K562 (cell line): ENCODE measurements at regions not wholly inside any gene's neighbourhood (a gene's known extent, or its start where the extent isn't known, plus 50 kb on each side); places are given as distances from the start of the nearest gene placed in this dataset.

ENCODE experiments used
- ATAC-seq: fragments of 200-7000 bp; cut with Tn5 transposase; 3 replicates; pipeline ENCODE4 v1.9.1; 2020; ENCODE audit warnings: moderate library complexity
- BruUV-seq: library from RNA; stranded (reverse); fragments of 400-500 nt; replicated peaks from 2 replicates; lab custom pipeline; 2021; lab: Mats Ljungman, UMichigan
- CTCF ChIA-PET: fragments of 300-600 bp; formaldehyde crosslinking; extraction: SDS; loops from one replicate; lab custom pipeline; 2021; ENCODE audit warnings: low intra/inter-chr PET ratio; lab: Yijun Ruan, JAX
- POLR2A ChIA-PET: fragments of 300-600, 350-650 bp; sonication (Branson Sonifier 250); formaldehyde crosslinking; extraction: SDS; loops from one replicate; lab custom pipeline; 2021; ENCODE audit warnings: antibody characterized with exemption, inconsistent platforms; lab: Yijun Ruan, JAX
- DNase-seq, 4 experiments: peaks; one replicate each; pipeline versions ENCODE4 v3.0.0 to v3.0.0-alpha.2; 2011 to 2018; ENCODE audit warnings: low spot score in 3 of 4, mixed read lengths in 3 of 4; ENCODE audit errors: extremely low read depth in 1 of 4
- FAIRE-seq: peaks from 2 replicates; lab custom pipeline; 2011; peaks lifted over from hg19 to GRCh38; lab: Jason Lieb, UNC
- H2AFZ ChIP-seq: 2 replicates; pipeline ENCODE4 v1.6.0; 2011; ENCODE audit warnings: low read depth, low read length, control low read depth, inconsistent platforms
- H3K27ac ChIP-seq: fragments of 200-600 bp; 3 replicates; pipeline ENCODE4 v1.8.0; 2011; ENCODE audit warnings: low read depth, mild to moderate bottlenecking, control low read depth, inconsistent platforms, low read length, moderate library complexity, mixed read lengths; ENCODE audit errors: extremely low read depth
- H3K27me3 ChIP-seq, 2 experiments: fragments of 300-600 bp in 1 of 2; 2 replicates in 1 of 2; 3 replicates in 1 of 2; pipeline versions ENCODE4 v1.6.0 to v1.8.0; 2011; ENCODE audit warnings: inconsistent platforms in 2 of 2, low read length in 2 of 2, mild to moderate bottlenecking in 1 of 2, mixed read lengths in 1 of 2, moderate library complexity in 1 of 2; ENCODE audit not compliant: control insufficient read depth in 2 of 2, insufficient read depth in 2 of 2
- H3K36me3 ChIP-seq: fragments of 300-600 bp; 3 replicates; pipeline ENCODE4 v1.8.0; 2011; ENCODE audit warnings: mild to moderate bottlenecking, low read length, inconsistent platforms; ENCODE audit not compliant: control insufficient read depth, insufficient read depth
- H3K4me1 ChIP-seq, 2 experiments: fragments of 200-600 bp in 1 of 2; replicated peaks in 1 of 2; 2 replicates in 1 of 2; 3 replicates in 1 of 2; pipeline versions ENCODE4 v1.5.1 to v1.8.0; 2011; ENCODE audit warnings: inconsistent platforms in 2 of 2, low read length in 2 of 2, mild to moderate bottlenecking in 1 of 2, mixed read lengths in 1 of 2, moderate library complexity in 1 of 2; ENCODE audit not compliant: control insufficient read depth in 2 of 2, insufficient read depth in 2 of 2
- H3K4me2 ChIP-seq: 2 replicates; pipeline ENCODE4 v1.6.1; 2011; ENCODE audit warnings: low read length, control low read depth, inconsistent platforms, mixed read lengths; ENCODE audit not compliant: insufficient read depth
- H3K4me3 ChIP-seq: fragments of 200-600 bp; sonication (generic), shearing (Covaris generic); 2 replicates; pipeline ENCODE4 v1.5.1; 2016; ENCODE audit warnings: control low read depth, inconsistent platforms
- H3K79me2 ChIP-seq: fragments of 200-600 bp; 3 replicates; pipeline ENCODE4 v1.8.0; 2011; ENCODE audit warnings: low read length, inconsistent platforms; ENCODE audit not compliant: control insufficient read depth, insufficient read depth
- H3K9ac ChIP-seq, 2 experiments: 2 replicates each; pipeline versions ENCODE4 v1.6.0 to v1.6.1; 2011; ENCODE audit warnings: low read depth in 2 of 2, low read length in 2 of 2, control low read depth in 1 of 2, inconsistent platforms in 1 of 2, mild to moderate bottlenecking in 1 of 2, mixed read lengths in 1 of 2; ENCODE audit not compliant: insufficient read depth in 1 of 2
- H3K9me1 ChIP-seq: one replicate; pipeline ENCODE4 v1.6.0; 2011; ENCODE audit warnings: inconsistent platforms, mild to moderate bottlenecking, low read length, moderate library complexity; ENCODE audit not compliant: control insufficient read depth, insufficient read depth
- H3K9me3 ChIP-seq: replicated peaks from 2 replicates; pipeline ENCODE4 v1.5.1; 2011; ENCODE audit warnings: low read depth, low read length, inconsistent platforms; ENCODE audit not compliant: control insufficient read depth, insufficient read depth
- H4K20me1 ChIP-seq: replicated peaks from 2 replicates; pipeline ENCODE4 v1.6.1; 2011; ENCODE audit warnings: low read length, inconsistent platforms, mixed read lengths; ENCODE audit not compliant: control insufficient read depth, insufficient read depth
- BACH1 ChIP-seq: fragments of 200-800 bp; sonication (Bioruptor generic); IDR thresholded peaks from 2 replicates; pipeline ENCODE4 v1.6.1; 2016; ENCODE audit warnings: missing genetic modification characterization, missing compliant biosample characterization
- KLF6 ChIP-seq: fragments of 250-450 bp; sonication (Bioruptor Pico); IDR thresholded peaks from 2 replicates; pipeline ENCODE4 v1.4.0; 2020; ENCODE audit warnings: mild to moderate bottlenecking, moderate library complexity, borderline replicate concordance
- PHB ChIP-seq: fragments of 250-450 bp; sonication (Bioruptor Pico); IDR thresholded peaks from 2 replicates; pipeline ENCODE4 v1.5.0; 2021
- TOE1 ChIP-seq, 2 experiments: fragments of 450-650 bp in 1 of 2; sonication (generic) in 1 of 2; formaldehyde crosslinking in 1 of 2; IDR thresholded peaks; 2 replicates each; pipeline versions ENCODE4 v1.7.1 to v1.8.0; 2016 to 2022; ENCODE audit warnings: borderline replicate concordance in 2 of 2, mild to moderate bottlenecking in 2 of 2, antibody characterized with exemption in 1 of 2, inconsistent platforms in 1 of 2, low read depth in 1 of 2, missing genetic modification reagents in 1 of 2, moderate library complexity in 1 of 2
- ZEB2 ChIP-seq: fragments of 450-650 bp; IDR thresholded peaks from 2 replicates; pipeline ENCODE4 v1.6.1; 2016
- ZNF197 ChIP-seq: fragments of 200-800 bp; sonication (Bioruptor generic); IDR thresholded peaks from 2 replicates; pipeline ENCODE4 v1.6.1; 2016; ENCODE audit warnings: low read depth, missing genetic modification characterization, missing compliant biosample characterization
- WGBS: fragments of 100-300 bp; shearing (Covaris generic); methylation state at CpG from one replicate; pipeline ENCODE4 v1.1.6; 2016; ENCODE audit warnings: low coverage, mixed read lengths; ENCODE audit not compliant: insufficient coverage; ENCODE audit errors: missing lambda C conversion rate; 5-methylcytosine and 5-hydroxymethylcytosine counted together
- in situ Hi-C: fragments of 300-500 bp; cut with MboI; formaldehyde crosslinking; loops from 4 replicates; pipeline ENCODE4 v1.15.0; 2018; ENCODE audit warnings: inconsistent platforms, mixed read lengths
- intact Hi-C: fragments of 100-400 bp; cut with micrococcal nuclease; formaldehyde crosslinking; loops from 2 replicates; pipeline ENCODE4 v1.14.2; 2022
- TF ChIP-seq, protein P1 (sequence below): sonication (generic); formaldehyde crosslinking; IDR thresholded peaks from 2 replicates; pipeline ENCODE4 v1.8.1; 2023; ENCODE audit warnings: mild to moderate bottlenecking, missing genetic modification reagents, moderate library complexity
- TF ChIP-seq, protein P2 (sequence below): fragments of 200-800 bp; sonication (Bioruptor generic); IDR thresholded peaks from 2 replicates; pipeline ENCODE4 v1.6.1; 2017; ENCODE audit warnings: missing genetic modification characterization, missing compliant biosample characterization

DNA sequence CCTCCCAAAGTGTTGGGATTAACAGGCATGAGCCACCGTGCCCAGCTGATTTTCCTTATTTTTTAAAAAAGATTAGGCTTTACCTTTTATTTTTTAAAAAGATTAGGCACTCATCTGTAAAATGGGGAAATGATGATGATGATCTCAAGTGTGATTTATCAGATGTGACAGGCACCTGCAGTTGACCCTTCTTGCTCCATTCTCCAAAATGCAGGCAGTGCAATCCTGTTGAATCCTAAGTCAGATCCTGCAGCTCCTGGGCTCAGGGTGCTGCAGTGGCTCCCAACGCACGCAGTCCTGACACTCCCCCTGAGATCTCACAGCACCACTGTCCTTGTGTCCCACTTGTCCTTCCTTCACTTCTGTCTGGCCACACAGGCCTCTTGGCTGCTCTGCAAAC, 257.3 kb upstream of the KAZN start:
- no peak overlapping the region for H3K27ac ChIP-seq
- H3K9ac ChIP-seq, result no peak overlapping the region
- no peaks in the 10 kb centered on the region for H3K79me2 ChIP-seq
- H2AFZ ChIP-seq, result no peak overlapping the region
- no peak overlapping the region for H3K4me3 ChIP-seq
- no peaks in the 10 kb centered on the region for H4K20me1 ChIP-seq
- CTCF ChIA-PET, result no interaction called here
- peaks cover 8 to 18% of the 10 kb centered on the region in 2 experiments for H3K27me3 ChIP-seq
- POLR2A ChIA-PET, result interaction anchor here (0.5 to 2.1 kb wide), 2 partner anchors 9 to 390 kb away, joined by 3 to 6 read pairs; no protein-coding TSS in a partner anchor
- in situ Hi-C loops (no loop called here), intact Hi-C loops (no loop called here)
- 15% methylated on average over 3 of the region's 3 CpGs for WGBS
- H3K36me3 ChIP-seq, result no peaks in the 10 kb centered on the region
- no peak for ATAC-seq
- TF ChIP-seq, protein P1, sequence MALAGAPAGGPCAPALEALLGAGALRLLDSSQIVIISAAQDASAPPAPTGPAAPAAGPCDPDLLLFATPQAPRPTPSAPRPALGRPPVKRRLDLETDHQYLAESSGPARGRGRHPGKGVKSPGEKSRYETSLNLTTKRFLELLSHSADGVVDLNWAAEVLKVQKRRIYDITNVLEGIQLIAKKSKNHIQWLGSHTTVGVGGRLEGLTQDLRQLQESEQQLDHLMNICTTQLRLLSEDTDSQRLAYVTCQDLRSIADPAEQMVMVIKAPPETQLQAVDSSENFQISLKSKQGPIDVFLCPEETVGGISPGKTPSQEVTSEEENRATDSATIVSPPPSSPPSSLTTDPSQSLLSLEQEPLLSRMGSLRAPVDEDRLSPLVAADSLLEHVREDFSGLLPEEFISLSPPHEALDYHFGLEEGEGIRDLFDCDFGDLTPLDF, result no peak
- no peak for TF ChIP-seq ZEB2
- TF ChIP-seq KLF6 (CRISPR knock-in tag), result no peak
- TF ChIP-seq TOE1 (IDR thresholded peaks at IDR 0.05; ENCODE audit: borderline replicate concordance), result no peak
- no peak for TF ChIP-seq TOE1 (CRISPR knock-in tag; IDR thresholded peaks at IDR 0.05; ENCODE audit: borderline replicate concordance, low read depth)
- no peak for TF ChIP-seq ZNF197 (CRISPR knock-in tag)
- TF ChIP-seq, protein P2, sequence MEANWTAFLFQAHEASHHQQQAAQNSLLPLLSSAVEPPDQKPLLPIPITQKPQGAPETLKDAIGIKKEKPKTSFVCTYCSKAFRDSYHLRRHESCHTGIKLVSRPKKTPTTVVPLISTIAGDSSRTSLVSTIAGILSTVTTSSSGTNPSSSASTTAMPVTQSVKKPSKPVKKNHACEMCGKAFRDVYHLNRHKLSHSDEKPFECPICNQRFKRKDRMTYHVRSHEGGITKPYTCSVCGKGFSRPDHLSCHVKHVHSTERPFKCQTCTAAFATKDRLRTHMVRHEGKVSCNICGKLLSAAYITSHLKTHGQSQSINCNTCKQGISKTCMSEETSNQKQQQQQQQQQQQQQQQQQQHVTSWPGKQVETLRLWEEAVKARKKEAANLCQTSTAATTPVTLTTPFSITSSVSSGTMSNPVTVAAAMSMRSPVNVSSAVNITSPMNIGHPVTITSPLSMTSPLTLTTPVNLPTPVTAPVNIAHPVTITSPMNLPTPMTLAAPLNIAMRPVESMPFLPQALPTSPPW (CRISPR knock-in tag), result no peak
- no peak for TF ChIP-seq PHB (CRISPR knock-in tag)
- no peak for TF ChIP-seq BACH1 (tag)
- H3K9me3 ChIP-seq, result no peaks in the 10 kb centered on the region
- H3K4me1 ChIP-seq, result peaks cover 0 to 5% of the 10 kb centered on the region in 2 experiments; a peak in 2 of 5 replicates
- no peaks in the 10 kb centered on the region for H3K9me1 ChIP-seq
- BruUV-seq, result no TSS peak
- no peak for FAIRE-seq
- no peak for DNase-seq
- H3K4me2 ChIP-seq, result no peak overlapping the region
